Lower lobe of right lung (tissue), 2 donors: ENCODE measurements at regions not wholly inside any gene's neighbourhood (a gene's known extent, or its start where the extent isn't known, plus 50 kb on each side); places are given as distances from the start of the nearest gene placed in this dataset.
A peak's percentile ranks its signal among the peaks of the same experiment; 100 is the strongest.

Source experiments
- ATAC-seq, 2 donors: fragments of 200-7000 bp; cut with Tn5 transposase; one replicate each; pipeline ENCODE4 v1.9.1; 2020 to 2022; ENCODE audit warnings: mild to moderate bottlenecking in 2 of 2, moderate library complexity in 2 of 2
- DNase-seq: peaks from one replicate; pipeline ENCODE4 v3.0.0-alpha.2; 2020
- H3K27ac ChIP-seq: fragments of 200-600 bp; one replicate; pipeline ENCODE4 v1.8.0; 2022
- H3K27me3 ChIP-seq: fragments of 200-600 bp; one replicate; pipeline ENCODE4 v1.8.0; 2022; ENCODE audit warnings: low read depth
- H3K36me3 ChIP-seq: fragments of 200-600 bp; one replicate; pipeline ENCODE4 v1.8.0; 2022; ENCODE audit warnings: mild to moderate bottlenecking
- H3K4me1 ChIP-seq: fragments of 200-600 bp; one replicate; pipeline ENCODE4 v1.8.0; 2022
- H3K4me3 ChIP-seq: fragments of 200-600 bp; one replicate; pipeline ENCODE4 v1.8.0; 2022; ENCODE audit warnings: mild to moderate bottlenecking
- H3K9me3 ChIP-seq: fragments of 200-600 bp; one replicate; pipeline ENCODE4 v1.8.0; 2022
- CTCF ChIP-seq: fragments of 200-600 bp; IDR thresholded peaks from one replicate; pipeline ENCODE4 v1.8.0; 2022; ENCODE audit warnings: antibody characterized with exemption, mild to moderate bottlenecking
- intact Hi-C: fragments of 100-400 bp; cut with DNase I; formaldehyde crosslinking; loops from one replicate; pipeline ENCODE4 v1.11.0; 2022
- donor health status: DM: no; HTN: yes; CAD: no; lungs with severe emphysema.

DNA sequence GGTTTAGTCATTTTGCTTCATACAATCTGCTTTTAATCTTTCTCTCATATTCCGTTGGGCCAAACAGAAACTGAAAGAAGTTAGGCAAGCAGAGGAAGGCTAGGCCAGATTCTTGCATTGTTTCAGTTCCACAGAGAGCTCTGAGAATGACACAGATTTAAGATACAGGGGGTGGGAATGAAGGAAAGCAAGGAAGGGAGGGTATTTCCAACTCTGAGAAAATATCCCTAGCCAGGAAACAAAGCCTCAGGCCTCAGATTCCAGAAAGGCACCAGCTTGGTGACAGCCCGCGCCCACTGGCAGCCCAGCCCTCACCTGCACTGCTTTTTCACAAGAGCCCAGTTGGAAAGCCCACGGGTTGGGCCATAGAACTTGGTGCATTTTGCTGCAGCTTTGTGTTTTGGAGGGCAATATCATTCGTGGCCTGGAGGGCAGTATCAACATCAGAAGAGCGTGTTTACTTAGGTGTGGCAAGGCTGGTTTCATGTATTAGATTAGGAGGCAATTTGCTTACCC lies 63.5 kb downstream of the ENC1 start:
- H3K27me3 ChIP-seq: no peaks in the 10 kb centered on the region
- no peak for DNase-seq
- peak; percentile 69 to 82 for ATAC-seq
- H3K27ac ChIP-seq: peak overlapping the region; percentile 79
- peak overlapping the region; percentile 23 for H3K4me3 ChIP-seq
- H3K36me3 ChIP-seq: no peaks in the 10 kb centered on the region
- intact Hi-C loops: no loop called here
- H3K4me1 ChIP-seq: peaks cover 25% of the 10 kb centered on the region
- no peak for TF ChIP-seq CTCF
- no peaks in the 10 kb centered on the region for H3K9me3 ChIP-seq

DNA sequence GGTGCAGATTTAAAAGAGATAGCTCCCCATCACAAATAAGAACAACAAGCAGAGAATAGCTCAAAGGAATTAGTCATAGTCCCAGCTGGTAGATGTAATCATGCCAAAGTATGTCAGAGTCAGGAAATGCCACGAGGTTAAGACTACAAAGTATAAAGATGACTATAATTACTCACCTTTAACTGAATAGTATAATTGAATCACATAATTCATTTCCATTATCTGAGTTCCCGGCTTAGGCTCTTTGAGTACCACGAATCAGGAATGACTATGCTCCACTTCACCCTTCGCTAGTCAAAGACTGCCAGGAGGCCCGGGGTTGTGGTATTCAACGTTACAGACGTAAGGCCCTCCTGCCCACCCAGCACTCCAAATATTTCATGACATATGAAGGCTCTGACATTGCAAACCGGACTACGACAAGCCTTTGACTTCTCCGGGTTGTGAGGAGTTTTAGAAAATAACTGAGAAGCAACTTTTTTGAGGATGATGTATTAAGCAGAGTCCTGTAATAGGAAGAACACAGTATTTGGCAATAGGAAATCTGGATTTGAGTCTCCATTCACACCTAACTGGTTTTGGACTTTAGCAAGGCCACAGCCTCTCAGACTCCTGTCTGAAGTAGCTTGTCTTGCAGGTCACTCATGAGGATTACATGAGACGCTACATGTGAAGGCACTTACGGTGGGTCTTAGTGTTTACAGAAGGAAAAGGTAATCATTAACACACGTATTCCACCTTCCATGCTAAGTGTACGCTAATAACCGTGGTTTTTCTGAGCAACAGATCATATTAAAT lies 64.6 kb downstream of the ENC1 start:
- Histone ChIP-seq H3K4me3 (no peak overlapping the region), H3K27me3 (no peaks in the 10 kb centered on the region), H3K9me3 (no peaks in the 10 kb centered on the region), H3K4me1 (peaks cover 25% of the 10 kb centered on the region), H3K36me3 (no peaks in the 10 kb centered on the region), H3K27ac (peak overlapping the region; percentile 79)
- DNase-seq (no peak), ATAC-seq (peak; percentile 57 to 64)
- TF ChIP-seq CTCF: no peak
- intact Hi-C loops: no loop called here

- no peak for TF ChIP-seq CTCF
- ATAC-seq (no peak), DNase-seq (no peak)
- intact Hi-C loops: no loop called here
- Histone ChIP-seq H3K9me3 (no peaks in the 10 kb centered on the region), H3K4me3 (no peak overlapping the region), H3K27me3 (no peaks in the 10 kb centered on the region), H3K4me1 (no peaks in the 10 kb centered on the region), H3K36me3 (no peaks in the 10 kb centered on the region), H3K27ac (no peak overlapping the region)
Measured at GRCh38 chr5:74570250-74570649, 70.3 kb downstream of the ENC1 start.

- no peaks in the 10 kb centered on the region for H3K27me3 ChIP-seq
- DNase-seq (no peak), ATAC-seq (no peak)
- no peak overlapping the region for H3K4me3 ChIP-seq
- no peaks in the 10 kb centered on the region for H3K4me1 ChIP-seq
- H3K27ac ChIP-seq: no peak overlapping the region
- no peaks in the 10 kb centered on the region for H3K9me3 ChIP-seq
- no peaks in the 10 kb centered on the region for H3K36me3 ChIP-seq
- TF ChIP-seq CTCF: no peak
- intact Hi-C loops: no loop called here
Measured at GRCh38 chr5:74567411-74567995, 73.0 kb downstream of the ENC1 start.

- DNase-seq: no peak
- intact Hi-C loops: no loop called here
- TF ChIP-seq CTCF: no peak
Measured at GRCh38 chr5:74562122-74562521, 78.4 kb downstream of the ENC1 start.

More at GRCh38 chr5:74562122-74562521, 78.4 kb downstream of the ENC1 start:
- H3K27me3 ChIP-seq: no peaks in the 10 kb centered on the region
- no peak overlapping the region for H3K4me3 ChIP-seq
- H3K36me3 ChIP-seq: no peaks in the 10 kb centered on the region
- H3K27ac ChIP-seq: no peak overlapping the region
- no peaks in the 10 kb centered on the region for H3K4me1 ChIP-seq
- no peaks in the 10 kb centered on the region for H3K9me3 ChIP-seq
- ATAC-seq: no peak
